Glutamatergic neuron (in vitro differentiated cells): ENCODE measurements at regions not wholly inside any gene's neighbourhood (a gene's known extent, or its start where the extent isn't known, plus 50 kb on each side); places are given as distances from the start of the nearest gene placed in this dataset.

Source experiments
- DNase-seq: peaks from one replicate; pipeline ENCODE4 v3.0.0; 2022
- H3K27ac Mint-ChIP-seq: one replicate; pipeline ENCODE4 v1.8.0; 2020; ENCODE audit warnings: mild to moderate bottlenecking, mixed read lengths, inconsistent platforms; ENCODE audit not compliant: unreplicated experiment
- H3K27me3 Mint-ChIP-seq: one replicate; pipeline ENCODE4 v1.8.0; 2020; ENCODE audit warnings: mild to moderate bottlenecking, moderate library complexity, mixed read lengths, inconsistent platforms; ENCODE audit not compliant: unreplicated experiment
- H3K36me3 Mint-ChIP-seq: one replicate; pipeline ENCODE4 v1.8.0; 2020; ENCODE audit warnings: mild to moderate bottlenecking, mixed read lengths, inconsistent platforms; ENCODE audit not compliant: unreplicated experiment
- H3K4me1 Mint-ChIP-seq: one replicate; pipeline ENCODE4 v1.8.0; 2020; ENCODE audit warnings: mild to moderate bottlenecking, low read depth, mixed read lengths, inconsistent platforms; ENCODE audit not compliant: unreplicated experiment
- H3K4me3 Mint-ChIP-seq: one replicate; pipeline ENCODE4 v1.8.0; 2020; ENCODE audit warnings: mild to moderate bottlenecking, mixed read lengths, inconsistent platforms; ENCODE audit not compliant: unreplicated experiment
- H3K9me3 Mint-ChIP-seq: one replicate; pipeline ENCODE4 v1.8.0; 2020; ENCODE audit warnings: mild to moderate bottlenecking, moderate library complexity, mixed read lengths, inconsistent platforms; ENCODE audit not compliant: unreplicated experiment
- TF ChIP-seq, protein P1 (sequence below): fragments of 200-600 bp; sonication (generic); IDR thresholded peaks from one replicate; pipeline ENCODE4 v1.5.0; 2021; ENCODE audit not compliant: partially characterized antibody, unreplicated experiment

GRCh38 chr6:169317441-169318202 is 64.0 kb upstream of the THBS2 start:
- H3K4me3 Mint-ChIP-seq: no peak overlapping the region
- H3K36me3 Mint-ChIP-seq: no peaks in the 10 kb centered on the region
- H3K9me3 Mint-ChIP-seq: no peaks in the 10 kb centered on the region
- no peaks in the 10 kb centered on the region for H3K27me3 Mint-ChIP-seq
- TF ChIP-seq, protein P1, sequence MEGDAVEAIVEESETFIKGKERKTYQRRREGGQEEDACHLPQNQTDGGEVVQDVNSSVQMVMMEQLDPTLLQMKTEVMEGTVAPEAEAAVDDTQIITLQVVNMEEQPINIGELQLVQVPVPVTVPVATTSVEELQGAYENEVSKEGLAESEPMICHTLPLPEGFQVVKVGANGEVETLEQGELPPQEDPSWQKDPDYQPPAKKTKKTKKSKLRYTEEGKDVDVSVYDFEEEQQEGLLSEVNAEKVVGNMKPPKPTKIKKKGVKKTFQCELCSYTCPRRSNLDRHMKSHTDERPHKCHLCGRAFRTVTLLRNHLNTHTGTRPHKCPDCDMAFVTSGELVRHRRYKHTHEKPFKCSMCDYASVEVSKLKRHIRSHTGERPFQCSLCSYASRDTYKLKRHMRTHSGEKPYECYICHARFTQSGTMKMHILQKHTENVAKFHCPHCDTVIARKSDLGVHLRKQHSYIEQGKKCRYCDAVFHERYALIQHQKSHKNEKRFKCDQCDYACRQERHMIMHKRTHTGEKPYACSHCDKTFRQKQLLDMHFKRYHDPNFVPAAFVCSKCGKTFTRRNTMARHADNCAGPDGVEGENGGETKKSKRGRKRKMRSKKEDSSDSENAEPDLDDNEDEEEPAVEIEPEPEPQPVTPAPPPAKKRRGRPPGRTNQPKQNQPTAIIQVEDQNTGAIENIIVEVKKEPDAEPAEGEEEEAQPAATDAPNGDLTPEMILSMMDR: no peak
- H3K4me1 Mint-ChIP-seq: no peaks in the 10 kb centered on the region
- no peak for DNase-seq
- no peak overlapping the region for H3K27ac Mint-ChIP-seq

- Mint-ChIP-seq H3K36me3 (no peaks in the 10 kb centered on the region), H3K9me3 (no peaks in the 10 kb centered on the region), H3K4me1 (no peaks in the 10 kb centered on the region), H3K27me3 (no peaks in the 10 kb centered on the region), H3K4me3 (no peak overlapping the region), H3K27ac (no peak overlapping the region)
- DNase-seq: no peak
- TF ChIP-seq, protein P1: no peak
Observed at GRCh38 chr6:169316651-169317050, 63.0 kb upstream of the THBS2 start.

- TF ChIP-seq, protein P1: no peak
- no peaks in the 10 kb centered on the region for H3K27me3 Mint-ChIP-seq
- no peak for DNase-seq
Observed at GRCh38 chr6:169315830-169316614, 62.4 kb upstream of the THBS2 start.

GRCh38 chr6:169313347-169314010 is 59.8 kb upstream of the THBS2 start:
- no peaks in the 10 kb centered on the region for H3K4me1 Mint-ChIP-seq
- H3K9me3 Mint-ChIP-seq: no peaks in the 10 kb centered on the region

More at GRCh38 chr6:169315830-169316614, 62.4 kb upstream of the THBS2 start:
- no peaks in the 10 kb centered on the region for H3K4me1 Mint-ChIP-seq
- H3K4me3 Mint-ChIP-seq: no peak overlapping the region
- H3K9me3 Mint-ChIP-seq: no peaks in the 10 kb centered on the region
- no peaks in the 10 kb centered on the region for H3K36me3 Mint-ChIP-seq
- no peak overlapping the region for H3K27ac Mint-ChIP-seq

More at GRCh38 chr6:169313347-169314010, 59.8 kb upstream of the THBS2 start:
- H3K4me3 Mint-ChIP-seq: no peak overlapping the region
- no peak for DNase-seq
- TF ChIP-seq, protein P1: no peak
- no peaks in the 10 kb centered on the region for H3K27me3 Mint-ChIP-seq
- H3K27ac Mint-ChIP-seq: no peak overlapping the region
- H3K36me3 Mint-ChIP-seq: no peaks in the 10 kb centered on the region
